Left lung (tissue), 4 donors: ENCODE measurements at regions not wholly inside any gene's neighbourhood (a gene's known extent, or its start where the extent isn't known, plus 50 kb on each side); places are given as distances from the start of the nearest gene placed in this dataset.

ENCODE experiments used
- ATAC-seq: fragments of 200-7000 bp; cut with Tn5 transposase; one replicate; pipeline ENCODE4 v1.9.1; 2020; ENCODE audit warnings: moderate library complexity
- DNase-seq, 4 donors: peaks; one replicate each; pipeline ENCODE4 v3.0.0-alpha.2; 2013 to 2020
- H3K27ac ChIP-seq, 2 donors: fragments of 200-600 bp; sonication (generic) in 1 of 2; one replicate each; pipeline versions ENCODE4 v1.5.0 to v1.8.0; 2020 to 2021
- H3K27me3 ChIP-seq, 2 donors: fragments of 200-600 bp; sonication (generic) in 1 of 2; one replicate each; pipeline versions ENCODE4 v1.5.0 to v1.8.0; 2020 to 2021
- H3K36me3 ChIP-seq, 2 donors: fragments of 200-600 bp; sonication (generic) in 1 of 2; one replicate each; pipeline versions ENCODE4 v1.5.0 to v1.8.0; 2020 to 2021
- H3K4me1 ChIP-seq, 2 donors: fragments of 200-600 bp; one replicate each; pipeline ENCODE4 v1.8.0; 2021
- H3K4me3 ChIP-seq, 2 donors: fragments of 200-600 bp; sonication (generic) in 1 of 2; one replicate each; pipeline versions ENCODE4 v1.5.0 to v1.8.0; 2020 to 2021; ENCODE audit warnings: mild to moderate bottlenecking in 1 of 2
- H3K9me3 ChIP-seq, 2 donors: fragments of 200-600 bp; sonication (generic) in 1 of 2; one replicate each; pipeline versions ENCODE4 v1.5.0 to v1.8.0; 2020 to 2021
- intact Hi-C, 2 donors: fragments of 100-400 bp; cut with DNase I; formaldehyde crosslinking; loops; one replicate each; pipeline versions ENCODE4 v1.11.2 to v1.14.2; 2022
- TF ChIP-seq, protein P1 (sequence below), 2 donors: fragments of 200-600 bp; sonication (generic) in 1 of 2; IDR thresholded peaks; one replicate each; pipeline versions ENCODE4 v1.5.0 to v1.8.0; 2021; ENCODE audit warnings: antibody characterized with exemption in 2 of 2
- donor health status: DM: no; HTN: yes; CAD: no.
- donor health status: DM: no; HTN: no; CAD: no.

DNA sequence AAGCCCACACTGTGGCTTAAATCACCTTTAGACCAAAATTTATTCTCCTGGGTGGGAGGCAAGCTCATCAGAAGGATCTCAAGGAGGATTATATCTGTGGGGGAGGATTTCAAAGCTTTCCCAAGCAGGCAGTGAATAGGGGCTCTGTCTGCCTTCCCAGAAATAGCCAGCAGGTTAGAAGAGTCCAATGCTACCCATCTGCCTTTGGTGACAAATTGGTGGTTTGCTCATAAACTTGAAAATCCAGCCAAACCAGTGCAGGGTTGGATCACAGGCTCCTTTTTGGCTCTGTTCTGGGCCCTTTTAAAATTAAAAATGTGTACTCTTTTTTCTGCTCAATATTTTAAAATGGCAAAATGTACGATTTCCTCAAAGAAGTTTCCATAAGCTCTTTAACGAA, 118.9 kb upstream of the ZC3H11B start:
- intact Hi-C loops: no loop called here
- H3K9me3 ChIP-seq: peaks cover 0 to 11% of the 10 kb centered on the region in 2 donors
- no peaks in the 10 kb centered on the region for H3K36me3 ChIP-seq
- H3K4me3 ChIP-seq: no peak overlapping the region
- ATAC-seq (no peak), DNase-seq (no peak)
- H3K4me1 ChIP-seq: no peaks in the 10 kb centered on the region
- H3K27ac ChIP-seq: no peak overlapping the region
- TF ChIP-seq, protein P1, sequence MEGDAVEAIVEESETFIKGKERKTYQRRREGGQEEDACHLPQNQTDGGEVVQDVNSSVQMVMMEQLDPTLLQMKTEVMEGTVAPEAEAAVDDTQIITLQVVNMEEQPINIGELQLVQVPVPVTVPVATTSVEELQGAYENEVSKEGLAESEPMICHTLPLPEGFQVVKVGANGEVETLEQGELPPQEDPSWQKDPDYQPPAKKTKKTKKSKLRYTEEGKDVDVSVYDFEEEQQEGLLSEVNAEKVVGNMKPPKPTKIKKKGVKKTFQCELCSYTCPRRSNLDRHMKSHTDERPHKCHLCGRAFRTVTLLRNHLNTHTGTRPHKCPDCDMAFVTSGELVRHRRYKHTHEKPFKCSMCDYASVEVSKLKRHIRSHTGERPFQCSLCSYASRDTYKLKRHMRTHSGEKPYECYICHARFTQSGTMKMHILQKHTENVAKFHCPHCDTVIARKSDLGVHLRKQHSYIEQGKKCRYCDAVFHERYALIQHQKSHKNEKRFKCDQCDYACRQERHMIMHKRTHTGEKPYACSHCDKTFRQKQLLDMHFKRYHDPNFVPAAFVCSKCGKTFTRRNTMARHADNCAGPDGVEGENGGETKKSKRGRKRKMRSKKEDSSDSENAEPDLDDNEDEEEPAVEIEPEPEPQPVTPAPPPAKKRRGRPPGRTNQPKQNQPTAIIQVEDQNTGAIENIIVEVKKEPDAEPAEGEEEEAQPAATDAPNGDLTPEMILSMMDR (IDR thresholded peaks at IDR 0.05): no peak
- no peaks in the 10 kb centered on the region for H3K27me3 ChIP-seq

DNA sequence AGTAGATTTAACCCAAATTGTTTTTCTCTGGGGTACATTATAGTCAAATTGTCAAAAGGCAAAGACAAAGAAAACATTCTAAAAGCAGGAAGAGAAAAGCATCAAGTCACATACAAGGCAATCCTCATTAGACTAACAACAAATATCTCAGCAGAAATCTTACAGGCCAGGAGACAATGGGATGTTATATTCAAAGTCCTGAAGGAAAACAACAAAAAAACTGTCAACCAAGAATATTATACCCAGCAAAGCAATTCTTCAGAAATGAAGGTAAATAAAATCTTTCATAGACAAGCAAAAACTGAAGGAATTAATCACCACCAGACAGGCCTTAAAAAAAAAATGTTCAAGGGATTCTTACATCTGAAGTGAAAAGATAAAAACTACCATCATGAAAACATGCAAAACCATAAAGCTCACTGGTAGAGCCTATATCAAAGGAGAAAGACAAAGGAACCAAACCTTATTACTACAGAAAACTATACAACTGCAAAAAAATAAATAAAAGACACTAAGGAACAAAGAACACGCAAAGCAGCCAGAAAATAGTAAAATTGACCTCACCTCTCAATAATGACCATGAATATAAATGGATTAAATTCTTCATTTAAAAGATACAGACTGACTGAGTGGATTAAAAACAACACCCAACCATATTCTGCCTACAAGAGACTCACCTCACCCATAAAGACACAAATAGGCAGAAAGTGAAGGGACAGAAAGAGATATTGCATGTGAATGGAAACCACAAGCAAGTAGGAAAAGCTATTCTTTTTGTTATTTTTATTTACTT, 113.8 kb upstream of the ZC3H11B start:
- peaks cover 0 to 35% of the 10 kb centered on the region in 2 donors for H3K9me3 ChIP-seq
- no peak overlapping the region for H3K4me3 ChIP-seq
- H3K27me3 ChIP-seq: no peaks in the 10 kb centered on the region
- H3K36me3 ChIP-seq: no peaks in the 10 kb centered on the region
- DNase-seq (no peak), ATAC-seq (no peak)
- TF ChIP-seq, protein P1 (IDR thresholded peaks at IDR 0.05): no peak
- no peak overlapping the region for H3K27ac ChIP-seq
- H3K4me1 ChIP-seq: no peaks in the 10 kb centered on the region
- intact Hi-C loops: no loop called here

DNA sequence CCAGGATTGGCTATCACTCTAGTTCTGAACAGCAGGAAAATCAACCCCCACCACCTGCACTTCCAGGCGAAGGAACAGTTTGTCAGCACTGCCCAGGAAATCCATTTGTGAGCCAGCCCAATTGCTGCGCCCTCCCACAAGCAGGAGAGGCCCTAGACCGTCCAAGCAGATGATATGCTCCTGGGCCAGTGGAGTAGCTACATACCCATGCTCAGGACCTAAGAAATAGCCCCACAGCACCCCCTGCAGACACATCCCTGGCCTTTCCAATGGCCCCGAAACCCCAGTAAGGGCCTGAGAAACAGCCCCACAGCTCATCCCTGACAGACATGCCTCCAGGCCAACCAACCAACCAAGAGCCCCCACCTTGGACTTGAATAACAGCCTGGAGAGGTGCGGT, 111.5 kb upstream of the ZC3H11B start:
- intact Hi-C loops: no loop called here
- no peaks in the 10 kb centered on the region for H3K4me1 ChIP-seq
- TF ChIP-seq, protein P1 (IDR thresholded peaks at IDR 0.05): no peak

DNA sequence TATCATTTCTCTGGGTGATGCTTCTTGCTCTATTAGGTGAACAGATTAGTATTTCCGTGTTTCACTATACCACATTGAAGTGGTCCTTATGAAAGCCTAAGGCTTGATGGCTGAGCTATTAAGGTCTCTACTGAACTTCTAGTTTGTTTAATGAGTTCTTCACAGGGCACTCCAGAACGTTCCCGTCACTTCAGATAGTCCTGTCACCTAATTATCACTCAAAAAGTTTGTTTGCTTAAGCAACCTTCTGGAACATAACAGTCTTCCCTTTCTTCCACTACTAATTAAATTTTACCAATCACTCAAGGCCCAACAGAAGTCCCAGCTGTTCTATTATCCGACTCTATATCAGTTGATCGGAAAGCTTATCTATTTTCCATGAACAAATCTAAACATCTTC, 104.6 kb upstream of the ZC3H11B start:
- no peaks in the 10 kb centered on the region for H3K27me3 ChIP-seq
- intact Hi-C loops: no loop called here
- TF ChIP-seq, protein P1 (IDR thresholded peaks at IDR 0.05): no peak
- no peak overlapping the region for H3K4me3 ChIP-seq
- H3K9me3 ChIP-seq: no peaks in the 10 kb centered on the region
- DNase-seq (peak in 1 of 4 donors; percentile 3), ATAC-seq (no peak)
- H3K4me1 ChIP-seq: no peaks in the 10 kb centered on the region
- no peaks in the 10 kb centered on the region for H3K36me3 ChIP-seq
- H3K27ac ChIP-seq: no peak overlapping the region

More for the DNA sequence above, 111.5 kb upstream of the ZC3H11B start:
- no peaks in the 10 kb centered on the region for H3K27me3 ChIP-seq
- ATAC-seq (no peak), DNase-seq (no peak)
- H3K9me3 ChIP-seq: peaks cover 0 to 35% of the 10 kb centered on the region in 2 donors
- no peak overlapping the region for H3K4me3 ChIP-seq
- H3K36me3 ChIP-seq: no peaks in the 10 kb centered on the region
- H3K27ac ChIP-seq: no peak overlapping the region

DNA sequence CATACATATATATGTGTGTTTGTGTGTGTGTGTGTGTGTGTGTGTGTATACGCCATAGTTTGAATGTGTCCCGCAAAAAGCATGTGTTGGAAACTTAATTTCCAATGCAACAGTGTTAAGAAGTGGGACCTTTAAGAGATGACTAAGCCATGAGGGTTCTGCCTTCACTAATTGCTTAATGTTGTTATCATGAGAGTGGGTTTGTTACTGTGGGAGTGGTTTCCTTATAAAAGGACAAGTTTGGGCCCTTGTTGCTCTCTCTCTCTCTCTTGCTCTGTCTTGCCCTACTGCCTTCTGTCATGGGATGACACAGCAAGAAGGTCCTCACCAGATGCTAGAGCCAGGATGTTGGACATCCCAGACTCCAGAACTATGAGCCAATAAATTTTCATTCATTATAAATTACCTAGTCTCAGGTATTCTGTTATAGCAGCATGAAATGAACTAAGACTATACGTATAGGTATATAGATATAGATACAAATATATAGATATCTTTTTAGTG, 103.8 kb upstream of the ZC3H11B start:
- no peaks in the 10 kb centered on the region for H3K9me3 ChIP-seq
- ATAC-seq (no peak), DNase-seq (no peak)
- intact Hi-C loops: no loop called here
- no peaks in the 10 kb centered on the region for H3K27me3 ChIP-seq
- no peaks in the 10 kb centered on the region for H3K4me1 ChIP-seq
- no peak overlapping the region for H3K4me3 ChIP-seq
- no peak overlapping the region for H3K27ac ChIP-seq
- TF ChIP-seq, protein P1 (IDR thresholded peaks at IDR 0.05): no peak
- no peaks in the 10 kb centered on the region for H3K36me3 ChIP-seq
